ENCODE measurements at regions not wholly inside any gene's neighbourhood (a gene's known extent, or its start where the extent isn't known, plus 50 kb on each side); places are given as distances from the start of the nearest gene placed in this dataset.

DNA sequence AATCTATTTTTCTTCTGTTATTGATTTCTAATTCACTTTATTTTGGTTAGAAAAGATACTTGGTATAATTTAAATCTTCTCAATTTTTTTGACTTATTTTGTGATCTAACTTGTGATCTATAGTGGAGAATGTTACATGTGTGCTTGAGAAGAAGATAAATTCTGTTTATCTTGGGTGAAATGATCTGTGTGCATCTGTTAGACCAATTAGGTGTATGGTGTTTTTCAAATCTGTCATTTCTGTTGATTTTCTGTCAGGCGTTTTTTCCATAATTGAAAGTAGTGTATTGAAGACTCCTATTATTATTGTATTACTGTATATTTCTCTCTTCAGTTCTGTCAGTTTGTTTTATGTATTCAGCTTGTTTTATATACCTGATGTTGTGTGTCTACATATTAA lies 1668.3 kb downstream of the PLA2G4A start:
- intact Hi-C loops (cut with DNase I) = no loop called here
- Histone ChIP-seq H3K27me3 (ENCODE audit: control insufficient read depth, insufficient read depth, low read length) (no peaks in the 10 kb centered on the region), H3K27ac (ENCODE audit: low read depth in 2 of 2, low read length in 2 of 2) (no peak overlapping the region), H3K36me3 (ENCODE audit: control insufficient read depth in 2 of 3, insufficient read depth in 3 of 3, low read length in 3 of 3) (no peaks in the 10 kb centered on the region), H3K9me3 (ENCODE audit: control insufficient read depth in 2 of 3, insufficient read depth in 1 of 3, low read length in 3 of 3) (peaks cover 0 to 3% (median 0%) of the 10 kb centered on the region in 3 donors), H3K9ac (ENCODE audit: low read length in 3 of 3) (no peak overlapping the region), H3K4me3 (ENCODE audit: low read length in 3 of 3) (no peak overlapping the region), H3K4me1 (ENCODE audit: control insufficient read depth in 2 of 3, insufficient read depth in 2 of 3, low read depth in 1 of 3, low read length in 3 of 3) (no peaks in the 10 kb centered on the region)
- DNase-seq (no peak), FAIRE-seq (peak; percentile 39)
- TF ChIP-seq, protein P1, sequence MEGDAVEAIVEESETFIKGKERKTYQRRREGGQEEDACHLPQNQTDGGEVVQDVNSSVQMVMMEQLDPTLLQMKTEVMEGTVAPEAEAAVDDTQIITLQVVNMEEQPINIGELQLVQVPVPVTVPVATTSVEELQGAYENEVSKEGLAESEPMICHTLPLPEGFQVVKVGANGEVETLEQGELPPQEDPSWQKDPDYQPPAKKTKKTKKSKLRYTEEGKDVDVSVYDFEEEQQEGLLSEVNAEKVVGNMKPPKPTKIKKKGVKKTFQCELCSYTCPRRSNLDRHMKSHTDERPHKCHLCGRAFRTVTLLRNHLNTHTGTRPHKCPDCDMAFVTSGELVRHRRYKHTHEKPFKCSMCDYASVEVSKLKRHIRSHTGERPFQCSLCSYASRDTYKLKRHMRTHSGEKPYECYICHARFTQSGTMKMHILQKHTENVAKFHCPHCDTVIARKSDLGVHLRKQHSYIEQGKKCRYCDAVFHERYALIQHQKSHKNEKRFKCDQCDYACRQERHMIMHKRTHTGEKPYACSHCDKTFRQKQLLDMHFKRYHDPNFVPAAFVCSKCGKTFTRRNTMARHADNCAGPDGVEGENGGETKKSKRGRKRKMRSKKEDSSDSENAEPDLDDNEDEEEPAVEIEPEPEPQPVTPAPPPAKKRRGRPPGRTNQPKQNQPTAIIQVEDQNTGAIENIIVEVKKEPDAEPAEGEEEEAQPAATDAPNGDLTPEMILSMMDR (IDR thresholded peaks at IDR 0.05; ENCODE audit: borderline replicate concordance, extremely low read depth, insufficient read depth) = no peak

DNA sequence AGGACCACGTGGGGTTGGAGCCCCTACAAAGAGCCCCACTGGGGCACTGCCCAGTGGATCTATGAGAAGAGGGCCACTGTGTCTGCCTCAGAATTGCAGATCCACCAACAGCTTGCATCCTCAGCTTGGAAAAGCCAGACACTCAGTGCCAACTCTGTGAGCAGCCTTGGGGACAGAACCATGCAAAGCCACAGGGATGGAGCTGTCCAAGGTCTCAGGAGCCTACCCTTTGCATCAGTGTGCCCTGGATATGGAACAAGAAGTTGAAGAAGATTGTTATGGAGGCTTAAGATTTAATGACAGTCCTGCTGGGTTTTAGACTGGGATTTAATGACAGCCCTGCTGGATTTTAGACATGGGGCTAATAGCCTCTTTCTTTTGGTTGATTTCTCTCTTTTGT lies 1670.9 kb downstream of the PLA2G4A start:
- Histone ChIP-seq H3K9me3 (ENCODE audit: control insufficient read depth in 2 of 3, insufficient read depth in 1 of 3, low read length in 3 of 3) (no peaks in the 10 kb centered on the region), H3K36me3 (ENCODE audit: control insufficient read depth in 2 of 3, insufficient read depth in 3 of 3, low read length in 3 of 3) (no peaks in the 10 kb centered on the region), H3K27ac (ENCODE audit: low read depth in 2 of 2, low read length in 2 of 2) (no peak overlapping the region), H3K4me3 (ENCODE audit: low read length in 3 of 3) (no peak overlapping the region), H3K4me1 (ENCODE audit: control insufficient read depth in 2 of 3, insufficient read depth in 2 of 3, low read depth in 1 of 3, low read length in 3 of 3) (no peaks in the 10 kb centered on the region), H3K27me3 (ENCODE audit: control insufficient read depth, insufficient read depth, low read length) (no peaks in the 10 kb centered on the region), H3K9ac (ENCODE audit: low read length in 3 of 3) (no peak overlapping the region)
- DNase-seq (peak in 3 of 5 donors; percentile 10 to 41 (median 23)), FAIRE-seq (no peak)
- intact Hi-C loops (cut with DNase I) = no loop called here
- TF ChIP-seq, protein P1 (IDR thresholded peaks at IDR 0.05; ENCODE audit: borderline replicate concordance, extremely low read depth, insufficient read depth) = no peak

DNA sequence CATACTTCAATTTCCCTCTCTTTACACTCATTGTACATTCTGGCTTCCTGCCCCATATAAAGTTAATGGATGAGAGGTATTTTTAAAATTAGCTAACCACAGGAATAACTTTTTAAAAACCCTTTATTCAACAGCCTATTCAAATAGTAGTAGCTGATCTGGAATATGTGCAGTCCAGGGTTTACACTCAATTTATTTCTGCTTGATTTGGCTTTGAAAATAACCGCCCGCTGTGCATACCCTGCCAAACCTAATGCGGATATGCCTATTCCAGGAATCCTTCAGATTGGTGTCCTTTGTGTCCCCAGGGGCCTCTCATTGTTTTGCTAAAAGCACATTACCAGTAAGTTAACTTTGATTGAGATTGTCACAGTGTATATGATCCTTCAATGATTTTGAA lies 1686.2 kb downstream of the PLA2G4A start:
- FAIRE-seq (no peak), DNase-seq (no peak)
- intact Hi-C loops (cut with DNase I) = no loop called here
- Histone ChIP-seq H3K36me3 (ENCODE audit: control insufficient read depth in 2 of 3, insufficient read depth in 3 of 3, low read length in 3 of 3) (no peaks in the 10 kb centered on the region), H3K9me3 (ENCODE audit: control insufficient read depth in 2 of 3, insufficient read depth in 1 of 3, low read length in 3 of 3) (no peaks in the 10 kb centered on the region), H3K27me3 (ENCODE audit: control insufficient read depth, insufficient read depth, low read length) (no peaks in the 10 kb centered on the region), H3K9ac (ENCODE audit: low read length in 3 of 3) (no peak overlapping the region), H3K4me3 (ENCODE audit: low read length in 3 of 3) (no peak overlapping the region), H3K4me1 (ENCODE audit: control insufficient read depth in 2 of 3, insufficient read depth in 2 of 3, low read depth in 1 of 3, low read length in 3 of 3) (no peaks in the 10 kb centered on the region), H3K27ac (ENCODE audit: low read depth in 2 of 2, low read length in 2 of 2) (no peak overlapping the region)
- TF ChIP-seq, protein P1 (IDR thresholded peaks at IDR 0.05; ENCODE audit: borderline replicate concordance, extremely low read depth, insufficient read depth) = no peak

DNA sequence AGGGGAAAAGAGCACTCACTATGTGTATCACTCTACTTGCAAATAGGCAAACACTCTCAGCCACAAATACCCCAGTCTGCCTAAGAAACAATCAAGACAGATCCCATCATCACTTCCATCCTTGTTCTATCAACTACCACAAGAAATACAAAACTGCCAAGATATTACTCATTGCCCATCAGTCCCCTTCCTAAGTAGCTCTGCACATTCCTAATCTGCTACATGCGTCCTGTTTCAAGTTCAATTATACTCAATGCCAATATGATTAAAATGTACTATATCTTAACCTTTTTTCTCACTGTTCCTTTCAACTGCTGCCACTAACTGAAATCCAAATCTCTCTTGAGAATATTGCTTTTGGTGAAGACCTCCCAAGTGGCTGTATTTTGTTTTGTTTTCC lies 1688.4 kb downstream of the PLA2G4A start:
- no peaks in the 10 kb centered on the region for H3K27me3 ChIP-seq (ENCODE audit: control insufficient read depth, insufficient read depth, low read length)

More for the DNA sequence above, 1688.4 kb downstream of the PLA2G4A start:
- Histone ChIP-seq H3K4me3 (ENCODE audit: low read length in 3 of 3) (no peak overlapping the region), H3K9me3 (ENCODE audit: control insufficient read depth in 2 of 3, insufficient read depth in 1 of 3, low read length in 3 of 3) (no peaks in the 10 kb centered on the region), H3K9ac (ENCODE audit: low read length in 3 of 3) (no peak overlapping the region), H3K4me1 (ENCODE audit: control insufficient read depth in 2 of 3, insufficient read depth in 2 of 3, low read depth in 1 of 3, low read length in 3 of 3) (no peaks in the 10 kb centered on the region), H3K36me3 (ENCODE audit: control insufficient read depth in 2 of 3, insufficient read depth in 3 of 3, low read length in 3 of 3) (no peaks in the 10 kb centered on the region), H3K27ac (ENCODE audit: low read depth in 2 of 2, low read length in 2 of 2) (no peak overlapping the region)
- DNase-seq = no peak
- FAIRE-seq = no peak
- intact Hi-C loops (cut with DNase I) = no loop called here
- TF ChIP-seq, protein P1 (IDR thresholded peaks at IDR 0.05; ENCODE audit: borderline replicate concordance, extremely low read depth, insufficient read depth) = no peak
